NCI-H1092 treated with DMSO at 0.1 percent for 48 hours (cell line): ENCODE measurements at regions not wholly inside any gene's neighbourhood (a gene's known extent, or its start where the extent isn't known, plus 50 kb on each side); places are given as distances from the start of the nearest gene placed in this dataset.
"Not testable (repeated sequence)": the region's sequence is repeated elsewhere in the genome, so short reads cannot be mapped to it uniquely, and the experiment has no call there.

Experiments used
- DNase-seq: peaks from one replicate; lab custom pipeline; 2025; lab: John Stamatoyannopoulos, UW

- DNase-seq = peak; percentile 5
Observed at GRCh38 chr6:23511817-23512216, 614.2 kb upstream of the NRSN1 start.

DNA sequence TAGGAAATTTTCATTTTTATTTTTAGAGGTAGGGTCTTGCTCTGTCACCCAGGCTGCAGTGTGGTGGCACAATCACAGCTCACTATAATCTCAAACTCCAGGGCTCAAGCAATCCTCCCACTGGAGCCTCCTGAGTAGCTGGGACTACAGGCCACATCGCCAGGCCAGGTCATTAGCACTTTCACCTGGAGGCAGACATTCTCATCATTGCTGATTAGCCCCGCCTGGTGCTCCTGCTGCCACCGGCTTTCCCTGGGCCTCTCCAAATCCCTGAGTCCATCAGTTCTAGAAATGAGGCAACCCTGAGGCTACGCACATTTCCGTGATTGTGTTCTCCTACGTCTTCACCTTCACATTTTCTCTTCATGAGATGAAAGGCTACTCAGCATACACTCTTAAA is 607.7 kb upstream of the NRSN1 start:
- DNase-seq = no peak

GRCh38 chr6:23522792-23523547 is 603.0 kb upstream of the NRSN1 start:
- no peak for DNase-seq

DNA sequence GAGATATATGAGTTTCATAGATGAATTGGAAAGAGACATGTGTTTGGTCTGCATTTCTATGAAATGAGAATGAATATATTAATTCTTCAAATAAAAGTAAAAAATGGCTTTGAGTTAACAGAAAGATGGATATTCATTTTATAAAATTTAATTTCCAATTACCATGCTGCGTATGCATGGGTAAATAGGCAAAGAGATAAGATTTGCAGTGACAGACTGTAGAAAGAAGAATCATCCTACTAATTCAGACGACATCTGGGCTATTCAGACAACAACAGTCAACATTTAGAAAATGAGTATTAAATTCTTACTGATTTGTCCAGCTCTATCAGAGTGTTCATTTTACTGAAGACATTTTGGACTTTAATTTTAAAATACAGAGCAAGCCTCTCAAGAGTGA is 602.2 kb upstream of the NRSN1 start:
- no peak for DNase-seq

- no peak for DNase-seq
Observed at GRCh38 chr6:23524548-23524947, 601.5 kb upstream of the NRSN1 start.

GRCh38 chr6:23526526-23526925 is 599.5 kb upstream of the NRSN1 start:
- DNase-seq = no peak

DNA sequence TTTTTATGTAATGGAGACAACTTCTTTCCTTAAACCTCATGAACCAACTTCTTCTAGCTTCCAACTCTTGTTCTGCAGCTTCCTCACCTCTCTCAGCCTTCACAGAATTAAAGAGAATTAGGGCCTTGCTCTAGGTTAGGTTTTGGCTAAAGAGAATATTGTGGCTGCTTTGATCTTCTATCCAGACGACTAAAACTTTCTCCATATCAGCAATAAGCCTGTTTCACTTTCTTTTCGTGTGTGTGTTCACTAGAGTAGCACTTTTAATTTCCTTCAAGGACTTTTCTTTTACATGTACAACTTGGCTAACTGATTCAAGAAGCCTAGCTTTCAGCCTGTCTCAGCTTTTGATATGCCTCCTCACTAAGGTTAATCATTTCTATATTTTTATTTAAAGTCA is 596.1 kb upstream of the NRSN1 start:
- no peak for DNase-seq

DNA sequence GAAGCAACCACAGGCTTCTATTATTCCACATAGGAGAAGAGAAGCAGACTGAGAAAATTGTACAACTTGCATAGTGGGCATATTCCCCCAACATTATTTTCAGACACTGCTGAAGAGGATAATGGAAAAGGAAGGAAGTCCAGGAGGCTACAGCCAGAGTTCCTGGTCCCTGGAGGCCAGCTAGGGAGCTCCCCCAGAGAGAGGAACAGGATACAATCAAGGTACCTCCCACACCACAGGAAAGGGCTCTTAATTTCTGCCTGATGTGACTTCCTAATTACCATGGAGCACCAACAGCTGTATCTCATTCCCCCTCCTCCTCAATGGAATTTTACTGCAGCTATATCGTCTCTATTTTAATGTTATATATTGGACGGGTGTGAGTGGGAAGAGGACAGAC is 594.3 kb upstream of the NRSN1 start:
- DNase-seq = no peak

DNA sequence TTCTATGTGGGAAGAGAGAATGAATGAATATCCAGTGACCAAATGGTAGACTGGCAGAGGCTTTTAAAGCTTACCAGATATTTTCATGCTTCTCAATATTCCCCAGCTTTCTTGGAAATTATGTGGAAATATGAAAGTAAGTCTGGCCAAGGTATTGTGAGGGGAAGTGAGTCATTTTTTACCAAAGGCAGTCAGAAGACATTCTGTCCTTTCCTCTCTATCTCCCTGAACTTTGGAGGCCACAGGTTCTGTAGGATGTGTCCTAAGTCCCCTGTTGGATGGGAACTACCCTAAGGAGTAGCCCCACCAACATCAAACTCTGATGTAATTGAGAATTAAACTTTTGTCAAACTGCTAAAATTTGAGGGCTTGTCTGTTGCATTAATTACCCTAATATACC is 593.8 kb upstream of the NRSN1 start:
- no peak for DNase-seq

DNA sequence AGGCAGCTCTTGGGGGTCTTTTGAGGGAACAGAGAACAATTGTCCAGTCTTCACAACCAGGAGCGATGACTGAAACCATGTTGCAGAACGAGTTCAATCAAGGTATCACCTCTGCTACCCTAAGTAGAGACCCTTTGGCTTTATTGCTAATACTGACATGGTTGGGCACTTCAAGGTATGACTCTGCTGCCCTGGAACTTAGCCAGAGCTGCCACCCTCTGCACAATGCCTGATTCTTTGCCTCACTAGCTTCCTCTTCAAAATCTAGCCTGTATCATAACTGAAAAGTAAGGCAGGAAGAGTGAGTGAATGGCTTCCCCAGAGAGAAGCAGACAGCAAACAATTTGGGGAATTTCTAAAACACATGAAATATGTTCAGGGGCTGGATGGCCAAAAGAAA is 592.7 kb upstream of the NRSN1 start:
- DNase-seq = peak; percentile 56

- DNase-seq = peak; percentile 95
Observed at GRCh38 chr6:23533944-23534343, 592.1 kb upstream of the NRSN1 start.

DNA sequence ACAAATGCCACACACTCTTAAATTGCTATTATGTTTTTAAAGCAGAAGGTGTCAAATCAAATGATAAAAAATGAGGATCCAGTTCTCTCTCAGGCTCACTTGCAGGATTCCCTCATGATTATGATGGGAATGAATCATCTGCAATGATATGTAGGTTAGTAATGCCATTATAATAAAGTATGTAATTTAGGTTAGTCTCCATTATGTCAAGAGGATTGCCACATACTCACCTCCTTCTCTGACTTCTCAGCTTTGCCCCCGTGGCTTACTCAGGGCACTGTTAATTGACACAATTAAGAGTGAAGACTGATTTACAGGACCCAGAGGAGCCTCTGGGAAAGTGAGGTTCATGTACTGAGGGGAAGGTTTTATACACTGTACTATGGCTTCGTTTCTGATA is 591.7 kb upstream of the NRSN1 start:
- peak; percentile 86 for DNase-seq

GRCh38 chr6:23535101-23535500 is 590.9 kb upstream of the NRSN1 start:
- DNase-seq = peak; percentile 49

GRCh38 chr6:23537828-23538227 is 588.2 kb upstream of the NRSN1 start:
- DNase-seq = no peak

GRCh38 chr6:23547851-23548250 is 578.2 kb upstream of the NRSN1 start:
- peak; percentile 42 for DNase-seq

DNA sequence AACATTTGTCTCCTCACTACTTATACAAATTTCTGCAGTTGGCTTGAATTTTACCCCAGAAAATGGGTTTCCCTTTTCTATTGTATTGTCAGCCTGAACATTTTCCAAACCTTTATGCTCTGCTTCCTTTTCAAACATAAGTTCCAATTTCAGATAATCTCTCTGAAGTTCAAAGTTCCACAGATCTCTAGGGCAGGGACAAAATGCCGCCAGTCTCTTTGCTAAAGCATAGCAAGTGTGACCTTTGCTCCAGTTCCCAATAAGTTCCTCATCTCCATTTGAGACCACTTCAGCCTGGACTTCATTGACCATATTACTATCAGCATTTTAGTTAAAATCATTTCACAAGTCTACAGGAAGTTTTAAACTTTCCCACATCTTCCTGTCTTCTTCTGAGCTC is 571.1 kb upstream of the NRSN1 start:
- not testable (repeated sequence) for DNase-seq

DNA sequence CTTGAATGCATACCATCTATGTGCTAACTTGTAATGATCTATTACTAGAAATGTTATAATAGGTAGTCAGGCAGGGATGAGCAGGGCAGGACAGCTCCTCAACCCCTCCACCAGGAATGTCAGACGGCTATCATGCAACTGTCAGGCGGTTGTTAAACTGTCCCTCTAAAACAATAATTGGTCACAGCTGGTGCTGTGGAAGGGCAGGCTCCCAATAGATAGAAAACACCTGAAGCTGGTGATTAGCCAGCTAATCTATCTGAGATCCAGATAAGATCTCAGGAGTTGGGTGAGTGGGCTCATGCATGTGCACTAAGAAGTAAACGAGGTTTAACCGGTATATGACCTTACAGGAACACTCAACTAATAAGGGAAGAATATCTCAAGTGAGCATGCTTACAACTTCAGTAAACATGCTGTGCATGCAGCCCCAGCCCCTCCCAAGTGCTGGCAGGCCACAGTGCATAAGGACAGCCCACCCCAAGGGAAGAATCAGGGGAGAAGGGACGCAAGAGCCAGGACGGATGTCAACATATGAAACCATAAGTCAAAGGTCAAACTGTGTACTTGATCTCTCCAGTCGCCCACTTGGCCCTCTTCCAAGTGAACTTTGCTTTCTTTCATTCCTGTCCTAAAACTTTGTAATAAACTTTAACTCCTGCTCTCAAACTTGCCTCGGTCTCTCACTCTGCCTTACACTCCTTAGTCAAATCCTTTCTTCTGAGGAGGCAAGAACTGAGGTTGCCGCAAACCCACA is 566.2 kb upstream of the NRSN1 start:
- DNase-seq = no peak

- no peak for DNase-seq
Observed at GRCh38 chr6:23561732-23562131, 564.3 kb upstream of the NRSN1 start.

DNA sequence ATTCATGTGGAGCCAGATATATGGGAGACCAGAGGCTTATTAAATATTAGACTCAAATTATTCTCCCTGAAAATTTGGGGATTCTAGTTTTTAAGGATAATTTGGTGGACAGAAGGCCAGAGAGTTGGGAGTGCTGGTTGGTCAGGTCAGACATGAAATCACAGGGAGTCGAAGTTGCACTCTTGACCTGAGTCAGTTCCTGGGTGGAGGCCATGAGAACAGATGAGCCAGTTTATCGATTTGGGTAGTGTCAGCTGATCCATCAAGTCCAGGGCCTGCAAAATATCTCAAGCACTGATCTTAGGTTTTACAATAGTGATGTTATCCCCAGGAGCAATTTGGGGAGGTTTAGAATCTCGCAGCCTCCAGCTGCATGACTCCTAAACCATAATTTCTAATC is 563.5 kb upstream of the NRSN1 start:
- no peak for DNase-seq

GRCh38 chr6:23563323-23563722 is 562.7 kb upstream of the NRSN1 start:
- no peak for DNase-seq

DNA sequence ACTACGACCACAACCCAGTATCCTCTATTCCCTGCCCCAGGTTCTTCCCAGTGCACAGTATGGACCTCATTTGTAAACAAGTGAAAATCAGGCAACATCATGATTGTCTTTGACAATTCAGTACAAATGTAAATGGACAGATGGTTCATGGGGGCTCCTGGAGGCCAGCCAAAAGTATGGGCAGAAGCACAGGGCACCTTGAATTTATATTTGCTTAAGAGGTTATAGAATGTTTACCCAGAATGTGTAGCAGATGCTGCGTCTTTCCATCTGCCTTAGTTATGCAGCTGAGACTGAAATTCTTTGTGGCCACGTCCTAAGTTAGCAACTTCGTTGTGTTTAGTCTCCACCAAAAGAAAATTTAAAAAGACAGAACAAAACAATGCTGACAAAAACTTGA is 559.6 kb upstream of the NRSN1 start:
- DNase-seq = peak; percentile 81

GRCh38 chr6:23568292-23568691 is 557.7 kb upstream of the NRSN1 start:
- no peak for DNase-seq

DNA sequence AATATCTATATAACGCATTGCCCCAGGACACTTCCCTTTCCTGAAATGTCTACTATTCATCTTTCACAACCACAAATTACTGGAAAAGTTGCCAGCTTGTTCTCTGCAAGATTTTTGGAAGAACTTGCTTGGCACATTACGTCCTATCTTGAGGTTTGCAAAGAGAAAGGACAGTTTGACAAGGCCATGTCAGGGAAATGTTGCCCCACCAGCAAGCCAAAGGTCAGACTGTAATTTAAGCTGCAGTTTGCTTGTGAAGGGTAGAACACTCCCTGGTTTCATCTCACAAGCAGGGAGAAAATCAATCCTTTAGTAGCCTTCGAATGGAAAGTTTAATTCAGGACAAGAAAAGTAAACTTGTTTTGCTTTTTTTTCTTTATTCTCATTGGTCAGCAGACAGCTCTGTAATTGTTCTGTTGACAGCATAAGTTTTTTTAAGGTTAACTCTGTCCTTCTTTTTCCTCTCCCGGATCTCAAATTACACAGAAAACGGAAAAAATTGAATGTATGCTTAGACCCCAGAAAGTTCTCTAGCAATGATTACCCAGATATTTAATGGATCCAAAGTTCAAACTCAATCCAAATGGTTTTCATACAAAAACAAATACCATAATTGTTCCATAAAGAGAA is 541.8 kb upstream of the NRSN1 start:
- DNase-seq = no peak
